ENCODE measurements at regions not wholly inside any gene's neighbourhood (a gene's known extent, or its start where the extent isn't known, plus 50 kb on each side); places are given as distances from the start of the nearest gene placed in this dataset.

DNA sequence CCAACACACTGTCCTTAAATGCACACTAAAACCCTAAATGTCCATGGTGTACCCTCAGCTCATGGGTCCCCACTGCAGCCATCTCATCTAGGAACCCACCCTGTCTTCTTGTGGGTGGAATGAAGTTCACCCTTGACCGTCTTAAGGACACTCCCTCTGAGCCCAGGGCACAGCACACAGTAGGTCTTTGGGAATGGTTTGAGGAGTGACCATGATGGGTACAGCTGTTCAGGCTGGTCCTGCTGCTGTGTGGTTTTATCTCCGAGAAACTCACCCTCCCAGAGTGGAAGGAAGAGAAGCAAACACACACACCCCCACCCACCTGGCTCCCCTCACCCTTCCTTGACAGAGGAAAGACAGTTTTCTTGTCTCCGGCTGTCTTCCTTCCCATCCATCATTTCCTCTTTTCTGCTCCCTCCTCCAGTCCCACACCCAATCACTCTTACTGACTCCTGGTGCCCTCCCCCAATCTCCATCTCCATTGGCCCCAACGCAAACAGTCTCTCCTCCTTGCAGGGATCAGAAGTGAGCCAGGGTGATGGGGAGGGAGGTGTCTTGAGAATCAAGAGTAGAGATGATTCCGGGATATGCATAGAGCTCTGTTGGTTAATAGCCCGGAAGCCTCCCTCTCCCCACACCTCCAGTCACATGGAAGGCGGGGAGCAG, 105.9 kb upstream of the LHX5 start:
- no peak for TF ChIP-seq EZH2 (optimal IDR thresholded peaks at IDR 0.05; ENCODE audit: low read depth, low read length)
- TF ChIP-seq, protein P1, sequence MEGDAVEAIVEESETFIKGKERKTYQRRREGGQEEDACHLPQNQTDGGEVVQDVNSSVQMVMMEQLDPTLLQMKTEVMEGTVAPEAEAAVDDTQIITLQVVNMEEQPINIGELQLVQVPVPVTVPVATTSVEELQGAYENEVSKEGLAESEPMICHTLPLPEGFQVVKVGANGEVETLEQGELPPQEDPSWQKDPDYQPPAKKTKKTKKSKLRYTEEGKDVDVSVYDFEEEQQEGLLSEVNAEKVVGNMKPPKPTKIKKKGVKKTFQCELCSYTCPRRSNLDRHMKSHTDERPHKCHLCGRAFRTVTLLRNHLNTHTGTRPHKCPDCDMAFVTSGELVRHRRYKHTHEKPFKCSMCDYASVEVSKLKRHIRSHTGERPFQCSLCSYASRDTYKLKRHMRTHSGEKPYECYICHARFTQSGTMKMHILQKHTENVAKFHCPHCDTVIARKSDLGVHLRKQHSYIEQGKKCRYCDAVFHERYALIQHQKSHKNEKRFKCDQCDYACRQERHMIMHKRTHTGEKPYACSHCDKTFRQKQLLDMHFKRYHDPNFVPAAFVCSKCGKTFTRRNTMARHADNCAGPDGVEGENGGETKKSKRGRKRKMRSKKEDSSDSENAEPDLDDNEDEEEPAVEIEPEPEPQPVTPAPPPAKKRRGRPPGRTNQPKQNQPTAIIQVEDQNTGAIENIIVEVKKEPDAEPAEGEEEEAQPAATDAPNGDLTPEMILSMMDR (IDR thresholded peaks at IDR 0.05; ENCODE audit: low read length) = no peak
- TF ChIP-seq EZH2phosphoT487 (IDR thresholded peaks at IDR 0.05; ENCODE audit: low read length) = no peak
